CD14-positive monocyte (primary cell): ENCODE measurements at regions not wholly inside any gene's neighbourhood (a gene's known extent, or its start where the extent isn't known, plus 50 kb on each side); places are given as distances from the start of the nearest gene placed in this dataset.
"Not testable (repeated sequence)": the region's sequence is repeated elsewhere in the genome, so short reads cannot be mapped to it uniquely, and the experiment has no call there.

Experiments used
- DNase-seq, 3 donors: peaks; one replicate each; pipeline ENCODE4 v3.0.0-alpha.2; 2011 to 2022
- H2AFZ ChIP-seq: 2 replicates; pipeline ENCODE4 v1.6.0; 2012; ENCODE audit warnings: mild to moderate bottlenecking, low read depth, low read length, inconsistent platforms; ENCODE audit not compliant: insufficient read depth, poor library complexity, severe bottlenecking
- H3K27ac ChIP-seq, 2 donors: 1 replicate in 1 of 2; 2 replicates in 1 of 2; pipeline ENCODE4 v1.5.1; 2012 to 2013; ENCODE audit warnings: low read length in 2 of 2, control low read depth in 1 of 2, inconsistent platforms in 1 of 2, low read depth in 1 of 2, mild to moderate bottlenecking in 1 of 2
- H3K27me3 ChIP-seq, 2 donors: one replicate each; pipeline versions ENCODE4 v1.6.0 to v1.6.1; 2011 to 2013; ENCODE audit warnings: low read length in 2 of 2; ENCODE audit not compliant: control insufficient read depth in 2 of 2, insufficient read depth in 2 of 2
- H3K36me3 ChIP-seq, 2 donors: replicated peaks in 1 of 2; 1 replicate in 1 of 2; 2 replicates in 1 of 2; pipeline versions ENCODE4 v1.5.1 to v1.6.1; 2012 to 2013; ENCODE audit warnings: low read length in 2 of 2, control low read depth in 1 of 2, inconsistent platforms in 1 of 2, mild to moderate bottlenecking in 1 of 2; ENCODE audit not compliant: insufficient read depth in 2 of 2, control insufficient read depth in 1 of 2
- H3K4me1 ChIP-seq, 2 donors: 1 replicate in 1 of 2; 2 replicates in 1 of 2; pipeline versions ENCODE4 v1.5.1 to v1.6.1; 2012 to 2013; ENCODE audit warnings: low read length in 2 of 2, control low read depth in 1 of 2, inconsistent platforms in 1 of 2, mild to moderate bottlenecking in 1 of 2, moderate library complexity in 1 of 2; ENCODE audit not compliant: insufficient read depth in 2 of 2, control insufficient read depth in 1 of 2
- H3K4me2 ChIP-seq: replicated peaks from 2 replicates; pipeline ENCODE3; 2012; ENCODE audit warnings: low read length, moderate library complexity, mild to moderate bottlenecking; ENCODE audit not compliant: poor library complexity, severe bottlenecking; ENCODE audit errors: extremely low read depth
- H3K4me3 ChIP-seq, 3 experiments: fragments of 200-600 bp in 1 of 3; sonication (generic) in 1 of 3; replicated peaks in 1 of 3; 1 replicate in 2 of 3; 2 replicates in 1 of 3; pipeline ENCODE4 v1.5.1; 2011 to 2013; ENCODE audit warnings: low read length in 3 of 3, mild to moderate bottlenecking in 3 of 3, control low read depth in 2 of 3, low read depth in 2 of 3, inconsistent platforms in 1 of 3, moderate library complexity in 1 of 3
- H3K79me2 ChIP-seq: 2 replicates; pipeline ENCODE4 v1.6.0; 2012; ENCODE audit warnings: mild to moderate bottlenecking, control low read depth, inconsistent platforms, low read length, moderate library complexity; ENCODE audit not compliant: insufficient read depth
- H3K9ac ChIP-seq: 2 replicates; pipeline ENCODE4 v1.6.0; 2017; ENCODE audit warnings: low read length, mild to moderate bottlenecking; ENCODE audit not compliant: insufficient read depth, poor library complexity, severe bottlenecking
- H3K9me3 ChIP-seq, 2 donors: replicated peaks in 1 of 2; 1 replicate in 1 of 2; 2 replicates in 1 of 2; pipeline versions ENCODE4 v1.5.1 to v1.6.1; 2012 to 2013; ENCODE audit warnings: low read length in 2 of 2, control low read depth in 1 of 2; ENCODE audit not compliant: control insufficient read depth in 1 of 2, insufficient read depth in 1 of 2
- H4K20me1 ChIP-seq: 2 replicates; pipeline ENCODE4 v1.6.0; 2012; ENCODE audit warnings: mild to moderate bottlenecking, low read length, control low read depth, moderate library complexity; ENCODE audit not compliant: insufficient read depth
- H3K27ac Mint-ChIP-seq, 7 donors: one replicate each; pipeline ENCODE4 v1.8.0; 2020; ENCODE audit warnings: mild to moderate bottlenecking in 7 of 7, mixed read lengths in 7 of 7, moderate library complexity in 6 of 7, inconsistent platforms in 2 of 7
- H3K27me3 Mint-ChIP-seq, 3 donors: one replicate each; pipeline ENCODE4 v1.8.0; 2021 to 2022; ENCODE audit warnings: low read depth in 3 of 3, mild to moderate bottlenecking in 3 of 3, mixed read lengths in 3 of 3, moderate library complexity in 3 of 3, inconsistent platforms in 1 of 3
- H3K36me3 Mint-ChIP-seq, 2 donors: one replicate each; pipeline ENCODE4 v1.8.0; 2020; ENCODE audit warnings: mixed read lengths in 2 of 2, inconsistent platforms in 1 of 2, mild to moderate bottlenecking in 1 of 2
- H3K4me1 Mint-ChIP-seq: one replicate; pipeline ENCODE4 v1.8.0; 2020; ENCODE audit warnings: mild to moderate bottlenecking, mixed read lengths
- H3K4me3 Mint-ChIP-seq, 2 donors: one replicate each; pipeline ENCODE4 v1.8.0; 2020; ENCODE audit warnings: mild to moderate bottlenecking in 2 of 2, mixed read lengths in 2 of 2, moderate library complexity in 1 of 2
- H3K9me3 Mint-ChIP-seq, 7 donors: one replicate each; pipeline ENCODE4 v1.8.0; 2020 to 2022; ENCODE audit warnings: mixed read lengths in 7 of 7, mild to moderate bottlenecking in 6 of 7, moderate library complexity in 6 of 7, inconsistent platforms in 2 of 7
- CTCF ChIP-seq: fragments of 200-600 bp; IDR thresholded peaks from one replicate; pipeline ENCODE4 v1.8.0; 2022; ENCODE audit warnings: antibody characterized with exemption, mild to moderate bottlenecking
- WGBS: methylation state at CpG from one replicate; pipeline ENCODE4 v1.1.5; 2013; ENCODE audit warnings: missing lambda C conversion rate; ENCODE audit not compliant: insufficient coverage; 5-methylcytosine and 5-hydroxymethylcytosine counted together
- intact Hi-C, 2 donors: fragments of 100-400 bp; cut with micrococcal nuclease; formaldehyde crosslinking; loops; one replicate each; pipeline versions ENCODE4 v1.15.0 to v1.15.1; 2023

- no peaks in the 10 kb centered on the region for H3K79me2 ChIP-seq
- H3K36me3 ChIP-seq = no peaks in the 10 kb centered on the region
- no peak overlapping the region for H3K4me2 ChIP-seq
- no peaks in the 10 kb centered on the region for H3K4me1 Mint-ChIP-seq
- H3K4me3 Mint-ChIP-seq = no peak overlapping the region
- H2AFZ ChIP-seq = no peak overlapping the region
- no peaks in the 10 kb centered on the region for H3K36me3 Mint-ChIP-seq
- H3K27me3 Mint-ChIP-seq = peaks cover 2 to 12% (median 8%) of the 10 kb centered on the region in 3 donors
- no peak overlapping the region for H3K9ac ChIP-seq
- intact Hi-C loops = no loop called here
- peaks cover 6 to 20% (median 9%) of the 10 kb centered on the region in 7 donors for H3K9me3 Mint-ChIP-seq
- no CpG with 5 or more reads among the region's 1 CpG for WGBS
- H3K27me3 ChIP-seq = no peaks in the 10 kb centered on the region
- H3K4me3 ChIP-seq = no peak overlapping the region
- H3K4me1 ChIP-seq = no peaks in the 10 kb centered on the region
- H3K9me3 ChIP-seq = peaks cover 0 to 8% of the 10 kb centered on the region in 2 donors
- no peaks in the 10 kb centered on the region for H4K20me1 ChIP-seq
- H3K27ac ChIP-seq = no peak overlapping the region
- no peak for TF ChIP-seq CTCF
- DNase-seq = no peak
- H3K27ac Mint-ChIP-seq = no peak overlapping the region
Measured at GRCh38 chr7:152577339-152577738, 98.6 kb downstream of the XRCC2 start.

- DNase-seq = no peak
- H3K27me3 ChIP-seq = no peaks in the 10 kb centered on the region
- no peaks in the 10 kb centered on the region for H3K4me1 ChIP-seq
- no peaks in the 10 kb centered on the region for H3K36me3 ChIP-seq
- H3K79me2 ChIP-seq = no peaks in the 10 kb centered on the region
- no peak overlapping the region for H3K4me2 ChIP-seq
- H4K20me1 ChIP-seq = no peaks in the 10 kb centered on the region
- 87% methylated on average over 11 of the region's 15 CpGs for WGBS
- intact Hi-C loops = no loop called here
- peaks cover 0 to 8% of the 10 kb centered on the region in 2 donors for H3K9me3 ChIP-seq
- H3K27ac ChIP-seq = no peak overlapping the region
- no peaks in the 10 kb centered on the region for H3K4me1 Mint-ChIP-seq
- no peak overlapping the region for H3K4me3 Mint-ChIP-seq
- no peaks in the 10 kb centered on the region for H3K36me3 Mint-ChIP-seq
- no peak overlapping the region for H3K9ac ChIP-seq
- H3K4me3 ChIP-seq = no peak overlapping the region
- peaks cover 6 to 20% (median 9%) of the 10 kb centered on the region in 7 donors for H3K9me3 Mint-ChIP-seq
- H2AFZ ChIP-seq = no peak overlapping the region
- H3K27me3 Mint-ChIP-seq = peaks cover 2 to 10% (median 8%) of the 10 kb centered on the region in 3 donors
- TF ChIP-seq CTCF = no peak
- H3K27ac Mint-ChIP-seq = no peak overlapping the region
Measured at GRCh38 chr7:152574892-152575548, 100.9 kb downstream of the XRCC2 start.

- H3K79me2 ChIP-seq, H3K4me2 ChIP-seq, H3K27ac Mint-ChIP-seq, H3K36me3 ChIP-seq, H4K20me1 ChIP-seq, H3K4me1 Mint-ChIP-seq, H3K9ac ChIP-seq, intact Hi-C loops, H3K36me3 Mint-ChIP-seq, DNase-seq, H3K27me3 ChIP-seq, H3K4me1 ChIP-seq, H2AFZ ChIP-seq, H3K4me3 ChIP-seq, H3K9me3 ChIP-seq, H3K27ac ChIP-seq, H3K27me3 Mint-ChIP-seq, H3K4me3 Mint-ChIP-seq: not testable (repeated sequence)
- H3K9me3 Mint-ChIP-seq = peaks cover 6 to 20% (median 9%) of the 10 kb centered on the region in 7 donors
- 100% methylated on average over 2 of the region's 6 CpGs for WGBS
Measured at GRCh38 chr7:152573186-152573585, 102.8 kb downstream of the XRCC2 start.
